GM15510 (cell line): ENCODE measurements at regions not wholly inside any gene's neighbourhood (a gene's known extent, or its start where the extent isn't known, plus 50 kb on each side); places are given as distances from the start of the nearest gene placed in this dataset.

Source experiments
- POLR2A ChIP-seq: IDR thresholded peaks from 3 replicates; pipeline ENCODE4 v1.6.1; 2011; ENCODE audit warnings: borderline replicate concordance; ENCODE audit not compliant: insufficient read length; ENCODE audit errors: extremely low read depth

GRCh38 chr5:56598941-56599340, 216.4 kb upstream of the MAP3K1 start:
- TF ChIP-seq POLR2A: no peak

- no peak for TF ChIP-seq POLR2A
Measured at GRCh38 chr5:56596155-56596554, 219.2 kb upstream of the MAP3K1 start.

GRCh38 chr5:56595566-56595965, 219.8 kb upstream of the MAP3K1 start:
- no peak for TF ChIP-seq POLR2A

- TF ChIP-seq POLR2A: no peak
Measured at GRCh38 chr5:56594792-56595191, 220.6 kb upstream of the MAP3K1 start.

GRCh38 chr5:56591081-56591480, 224.3 kb upstream of the MAP3K1 start:
- TF ChIP-seq POLR2A: no peak

GRCh38 chr5:56589481-56589860, 225.9 kb upstream of the MAP3K1 start:
- TF ChIP-seq POLR2A: no peak

- no peak for TF ChIP-seq POLR2A
Measured at GRCh38 chr5:56588636-56589480, 226.5 kb upstream of the MAP3K1 start.

- TF ChIP-seq POLR2A: no peak
Measured at GRCh38 chr5:56588131-56588487, 227.2 kb upstream of the MAP3K1 start.

GRCh38 chr5:56587381-56588130, 227.8 kb upstream of the MAP3K1 start:
- TF ChIP-seq POLR2A: no peak

GRCh38 chr5:56585999-56586691, 229.2 kb upstream of the MAP3K1 start:
- TF ChIP-seq POLR2A: no peak

GRCh38 chr5:56585461-56585860, 229.9 kb upstream of the MAP3K1 start:
- TF ChIP-seq POLR2A: no peak

- no peak for TF ChIP-seq POLR2A
Measured at GRCh38 chr5:56581426-56581825, 233.9 kb upstream of the MAP3K1 start.

GRCh38 chr5:56580864-56581263, 234.5 kb upstream of the MAP3K1 start:
- TF ChIP-seq POLR2A: no peak

- no peak for TF ChIP-seq POLR2A
Measured at GRCh38 chr5:56575821-56576220, 239.5 kb upstream of the MAP3K1 start.

GRCh38 chr5:56574778-56575177, 240.6 kb upstream of the MAP3K1 start:
- no peak for TF ChIP-seq POLR2A
